ENCODE measurements at regions not wholly inside any gene's neighbourhood (a gene's known extent, or its start where the extent isn't known, plus 50 kb on each side); places are given as distances from the start of the nearest gene placed in this dataset.
"Not testable (repeated sequence)": the region's sequence is repeated elsewhere in the genome, so short reads cannot be mapped to it uniquely, and the experiment has no call there.

- DNase-seq, result no peak
Observed at GRCh38 chr20:57813509-57814269, 103.9 kb upstream of the PMEPA1 start.

- DNase-seq, result not testable (repeated sequence)
Observed at GRCh38 chr20:57812632-57813031, 102.8 kb upstream of the PMEPA1 start.

- DNase-seq, result no peak
Observed at GRCh38 chr20:57811374-57812020, 101.7 kb upstream of the PMEPA1 start.

GRCh38 chr20:57810511-57811373 is 100.9 kb upstream of the PMEPA1 start:
- DNase-seq, result no peak

GRCh38 chr20:57809661-57810172 is 99.9 kb upstream of the PMEPA1 start:
- no peak for DNase-seq

- DNase-seq, result no peak
Observed at GRCh38 chr20:57809149-57809548, 99.3 kb upstream of the PMEPA1 start.

GRCh38 chr20:57808264-57809070 is 98.7 kb upstream of the PMEPA1 start:
- no peak for DNase-seq

- DNase-seq, result no peak
Observed at GRCh38 chr20:57807401-57808263, 97.8 kb upstream of the PMEPA1 start.

GRCh38 chr20:57806975-57807374 is 97.2 kb upstream of the PMEPA1 start:
- no peak for DNase-seq

- no peak for DNase-seq
Observed at GRCh38 chr20:57806476-57806875, 96.7 kb upstream of the PMEPA1 start.

- no peak for DNase-seq
Observed at GRCh38 chr20:57805747-57806146, 95.9 kb upstream of the PMEPA1 start.

GRCh38 chr20:57804470-57805250 is 94.8 kb upstream of the PMEPA1 start:
- no peak for DNase-seq

GRCh38 chr20:57803508-57804005 is 93.7 kb upstream of the PMEPA1 start:
- no peak for DNase-seq

- DNase-seq, result no peak
Observed at GRCh38 chr20:57802765-57803507, 93.1 kb upstream of the PMEPA1 start.

- DNase-seq, result no peak
Observed at GRCh38 chr20:57801581-57801980, 91.8 kb upstream of the PMEPA1 start.

GRCh38 chr20:57800791-57801430 is 91.1 kb upstream of the PMEPA1 start:
- DNase-seq, result no peak

GRCh38 chr20:57797401-57797800 is 87.6 kb upstream of the PMEPA1 start:
- DNase-seq, result no peak

- no peak for DNase-seq
Observed at GRCh38 chr20:57795977-57796560, 86.3 kb upstream of the PMEPA1 start.

GRCh38 chr20:57795342-57795697 is 85.5 kb upstream of the PMEPA1 start:
- DNase-seq, result no peak
